ENCODE measurements at regions not wholly inside any gene's neighbourhood (a gene's known extent, or its start where the extent isn't known, plus 50 kb on each side); places are given as distances from the start of the nearest gene placed in this dataset.

DNA sequence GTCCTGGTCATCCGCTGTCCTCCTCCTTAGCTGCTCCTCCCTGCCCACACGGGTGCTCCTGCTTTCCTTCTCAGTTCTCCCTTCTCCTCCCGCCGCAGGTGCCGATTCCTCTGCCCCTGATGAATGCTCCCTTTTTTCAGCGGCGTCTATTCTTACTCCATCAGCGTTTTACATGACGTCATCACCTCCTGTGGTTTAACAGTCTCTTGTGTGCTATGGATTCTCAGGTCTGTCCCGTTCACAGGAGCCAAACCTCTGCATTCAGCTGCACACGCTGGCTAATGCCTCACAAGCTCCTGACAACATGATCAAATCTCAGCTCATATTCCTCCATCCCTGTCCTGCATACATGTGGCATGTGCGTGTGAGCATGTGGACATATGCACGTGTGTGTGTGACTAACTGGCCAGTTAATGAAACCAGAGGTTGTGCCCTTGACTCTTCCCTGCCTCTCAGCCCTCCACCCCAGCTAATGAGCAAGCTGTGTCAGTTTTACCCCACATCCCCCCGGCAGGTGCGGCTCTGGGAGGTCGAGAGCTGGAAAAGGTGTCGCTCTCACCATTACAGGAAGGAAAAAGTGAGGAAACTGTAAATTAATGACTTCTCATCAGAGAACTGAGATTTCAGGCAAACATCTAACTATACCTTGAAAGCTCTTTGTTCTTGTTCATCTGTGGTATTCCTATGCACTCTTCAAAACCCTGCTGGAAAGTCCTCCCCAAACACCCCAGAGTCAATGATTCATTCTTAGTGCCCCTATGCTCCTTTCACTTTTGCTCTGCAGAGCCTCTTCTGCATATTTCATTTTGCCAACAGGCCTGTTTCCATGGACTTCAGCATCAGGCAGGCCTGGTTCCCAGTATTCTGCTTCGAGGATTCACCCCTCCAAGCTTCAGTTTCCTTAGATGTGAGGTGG, 163.1 kb downstream of the TTLL2 start:
- ChIA-PET CTCF (no interaction called here), POLR2A (no interaction called here)
- H3K4me3 Mint-ChIP-seq: no peak overlapping the region
- H3K27ac Mint-ChIP-seq: no peak overlapping the region
- DNase-seq: no peak
- H3K27me3 Mint-ChIP-seq: peaks cover 2% of the 10 kb centered on the region
- H3K9me3 Mint-ChIP-seq: no peaks in the 10 kb centered on the region
- no peaks in the 10 kb centered on the region for H3K36me3 Mint-ChIP-seq (ENCODE audit: low read depth)
- H3K4me1 Mint-ChIP-seq: no peaks in the 10 kb centered on the region

DNA sequence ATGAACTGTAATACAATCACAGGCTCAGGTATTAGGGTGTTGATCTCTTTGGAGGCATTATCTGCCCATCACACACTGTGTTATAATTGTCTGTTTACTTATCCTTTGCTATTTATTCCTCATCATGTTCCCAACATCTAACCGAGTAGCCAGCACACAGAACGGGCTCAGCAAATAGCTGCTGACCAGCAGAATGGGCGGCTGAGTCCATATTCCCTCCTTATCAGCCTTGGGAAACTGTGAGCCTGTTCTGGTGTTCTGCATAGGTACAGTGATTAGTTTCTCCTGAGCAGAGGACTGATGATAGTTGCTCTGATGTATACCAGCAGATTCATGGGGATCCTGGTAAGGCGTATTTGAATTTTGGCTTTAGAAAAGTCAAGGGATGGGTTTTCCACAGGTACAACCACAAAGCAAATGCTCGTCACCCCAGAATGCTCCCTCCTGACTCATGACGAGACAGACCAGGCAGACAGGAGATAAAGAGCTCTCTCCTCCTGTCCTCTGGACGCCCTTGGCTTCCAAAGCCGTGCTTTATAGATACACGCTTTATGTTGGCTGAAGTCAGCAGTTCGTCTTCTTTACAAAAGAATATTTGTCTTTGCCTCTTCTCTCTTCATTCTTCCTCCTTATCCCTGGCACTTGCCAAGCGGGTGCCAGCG, 166.7 kb downstream of the TTLL2 start:
- DNase-seq: no peak
- Mint-ChIP-seq H3K27ac (no peak overlapping the region), H3K4me1 (no peaks in the 10 kb centered on the region), H3K9me3 (peaks cover 5% of the 10 kb centered on the region), H3K27me3 (peaks cover 2% of the 10 kb centered on the region), H3K36me3 (ENCODE audit: low read depth) (no peaks in the 10 kb centered on the region), H3K4me3 (no peak overlapping the region)
- POLR2A ChIA-PET: no interaction called here
- CTCF ChIA-PET: no interaction called here

DNA sequence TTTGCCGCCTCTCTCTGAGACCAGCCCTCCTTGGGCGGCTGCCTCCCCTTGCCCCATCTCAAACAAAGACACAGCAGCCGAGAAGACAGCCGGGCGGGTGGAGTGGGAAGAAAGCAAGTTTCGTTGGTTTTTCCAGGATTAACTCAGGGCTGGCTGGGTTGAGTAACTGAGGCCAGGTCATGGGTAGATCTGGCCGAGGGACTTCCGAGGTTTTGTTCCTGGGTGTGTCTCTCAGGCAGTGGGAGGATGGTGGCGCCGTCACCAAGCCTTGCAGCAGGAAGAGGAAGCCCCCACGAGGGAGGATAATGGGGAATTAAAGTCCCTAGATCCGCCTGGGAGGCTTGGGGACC, 167.2 kb downstream of the TTLL2 start:
- ChIA-PET CTCF (no interaction called here), POLR2A (no interaction called here)
- Mint-ChIP-seq H3K9me3 (peaks cover 5% of the 10 kb centered on the region), H3K4me1 (no peaks in the 10 kb centered on the region), H3K27ac (no peak overlapping the region), H3K27me3 (peaks cover 2% of the 10 kb centered on the region), H3K4me3 (no peak overlapping the region), H3K36me3 (ENCODE audit: low read depth) (no peaks in the 10 kb centered on the region)
- no peak for DNase-seq

DNA sequence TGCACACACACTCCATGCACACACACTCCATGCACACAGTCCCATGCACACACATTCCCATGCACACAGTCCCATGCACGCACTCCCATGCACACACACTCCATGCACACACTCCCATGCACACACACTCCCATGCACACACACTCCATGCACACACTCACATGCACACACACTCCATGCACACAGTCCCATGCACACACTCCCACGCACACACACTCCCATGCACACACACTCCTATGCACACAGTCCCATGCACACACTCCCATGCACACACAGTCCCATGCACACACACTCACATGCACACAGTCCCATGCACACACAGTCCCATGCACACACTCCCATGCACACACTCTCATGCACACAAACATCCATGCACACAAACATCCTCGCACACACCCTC, 168.4 kb downstream of the TTLL2 start:
- Mint-ChIP-seq H3K4me3 (no peak overlapping the region), H3K36me3 (ENCODE audit: low read depth) (no peaks in the 10 kb centered on the region), H3K9me3 (peaks cover 5% of the 10 kb centered on the region), H3K4me1 (no peaks in the 10 kb centered on the region), H3K27ac (no peak overlapping the region), H3K27me3 (peaks cover 2% of the 10 kb centered on the region)
- DNase-seq: no peak
- ChIA-PET CTCF (no interaction called here), POLR2A (no interaction called here)

DNA sequence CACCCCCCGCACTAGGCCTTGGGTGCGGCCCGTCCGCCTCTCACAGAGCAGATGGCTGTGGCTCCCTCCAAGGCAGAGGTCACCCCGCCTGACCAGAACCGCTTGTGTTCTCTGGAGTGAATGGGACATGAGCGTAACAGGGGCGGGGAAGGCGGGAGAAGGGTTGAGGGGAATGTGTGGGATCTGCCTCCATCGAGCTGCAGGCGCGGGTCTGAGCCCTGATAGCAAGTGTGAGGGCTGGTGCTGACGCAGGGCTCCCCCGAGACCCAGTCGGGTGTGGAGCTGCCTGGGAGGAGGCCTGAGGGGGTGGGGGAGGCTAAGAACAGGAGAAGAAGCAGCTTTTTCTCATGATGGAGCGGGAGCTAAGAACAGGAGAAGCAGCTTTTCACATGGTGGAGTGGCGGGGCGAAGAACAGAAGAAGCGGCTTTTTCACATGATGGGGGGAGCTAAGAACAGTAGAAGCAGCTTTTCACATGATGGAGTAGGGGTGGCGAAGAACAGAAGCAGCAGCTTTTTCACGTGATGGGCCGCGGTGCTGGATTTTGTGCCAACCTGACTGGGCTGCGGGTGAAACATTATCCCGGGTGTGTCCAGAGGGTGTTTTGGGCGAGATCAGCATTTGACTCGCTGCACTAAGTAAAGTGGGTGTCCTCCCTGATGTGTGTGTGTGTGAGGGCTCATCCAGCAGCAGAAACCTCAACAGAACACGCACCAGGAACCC, 169.3 kb downstream of the TTLL2 start:
- peaks cover 2% of the 10 kb centered on the region for H3K27me3 Mint-ChIP-seq
- no peaks in the 10 kb centered on the region for H3K4me1 Mint-ChIP-seq
- POLR2A ChIA-PET: no interaction called here
- no peak overlapping the region for H3K27ac Mint-ChIP-seq
- no peak for DNase-seq
- no peak overlapping the region for H3K4me3 Mint-ChIP-seq
- no peaks in the 10 kb centered on the region for H3K36me3 Mint-ChIP-seq (ENCODE audit: low read depth)
- H3K9me3 Mint-ChIP-seq: peaks cover 5% of the 10 kb centered on the region
- CTCF ChIA-PET: interaction anchor here (0.7 kb wide), 1 partner anchor 923 kb away, joined by 3 read pairs; no protein-coding TSS in a partner anchor

DNA sequence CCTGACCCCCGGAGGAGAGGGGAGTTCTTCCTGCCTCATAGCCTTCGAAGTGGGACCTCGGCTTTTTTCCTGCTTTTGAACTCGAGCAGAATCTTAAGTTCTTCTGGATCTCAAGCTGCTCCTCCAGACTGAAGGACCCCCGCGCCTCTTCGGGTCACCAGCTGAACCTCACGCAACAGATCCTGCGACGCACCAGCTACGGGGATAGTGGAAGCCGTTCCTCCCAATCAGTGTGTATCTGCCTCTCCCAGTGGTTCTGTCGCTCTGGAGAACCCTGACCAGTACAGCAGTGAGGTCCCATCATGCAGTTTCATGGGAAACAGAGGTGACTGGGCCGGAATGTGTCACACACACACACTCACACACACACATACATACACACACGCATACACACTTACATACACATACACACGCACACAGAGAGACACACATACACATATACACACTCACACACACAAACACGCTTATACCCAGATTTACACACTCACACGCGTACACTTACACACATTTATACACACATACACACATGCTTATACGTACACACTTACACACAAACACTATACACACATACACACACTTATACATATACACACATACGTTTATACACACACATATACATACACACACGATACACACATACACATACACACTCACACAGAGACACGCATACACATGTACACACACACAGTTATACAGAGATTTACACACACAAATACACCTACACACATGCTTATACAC, 170.0 kb downstream of the TTLL2 start:
- no peak for DNase-seq
- no peak overlapping the region for H3K27ac Mint-ChIP-seq
- ChIA-PET CTCF (interaction anchor here (0.7 kb wide), 1 partner anchor 923 kb away, joined by 3 read pairs; no protein-coding TSS in a partner anchor), POLR2A (no interaction called here)
- no peaks in the 10 kb centered on the region for H3K36me3 Mint-ChIP-seq (ENCODE audit: low read depth)
- no peaks in the 10 kb centered on the region for H3K4me1 Mint-ChIP-seq
- H3K4me3 Mint-ChIP-seq: no peak overlapping the region
- peaks cover 2% of the 10 kb centered on the region for H3K27me3 Mint-ChIP-seq
- peaks cover 5% of the 10 kb centered on the region for H3K9me3 Mint-ChIP-seq

DNA sequence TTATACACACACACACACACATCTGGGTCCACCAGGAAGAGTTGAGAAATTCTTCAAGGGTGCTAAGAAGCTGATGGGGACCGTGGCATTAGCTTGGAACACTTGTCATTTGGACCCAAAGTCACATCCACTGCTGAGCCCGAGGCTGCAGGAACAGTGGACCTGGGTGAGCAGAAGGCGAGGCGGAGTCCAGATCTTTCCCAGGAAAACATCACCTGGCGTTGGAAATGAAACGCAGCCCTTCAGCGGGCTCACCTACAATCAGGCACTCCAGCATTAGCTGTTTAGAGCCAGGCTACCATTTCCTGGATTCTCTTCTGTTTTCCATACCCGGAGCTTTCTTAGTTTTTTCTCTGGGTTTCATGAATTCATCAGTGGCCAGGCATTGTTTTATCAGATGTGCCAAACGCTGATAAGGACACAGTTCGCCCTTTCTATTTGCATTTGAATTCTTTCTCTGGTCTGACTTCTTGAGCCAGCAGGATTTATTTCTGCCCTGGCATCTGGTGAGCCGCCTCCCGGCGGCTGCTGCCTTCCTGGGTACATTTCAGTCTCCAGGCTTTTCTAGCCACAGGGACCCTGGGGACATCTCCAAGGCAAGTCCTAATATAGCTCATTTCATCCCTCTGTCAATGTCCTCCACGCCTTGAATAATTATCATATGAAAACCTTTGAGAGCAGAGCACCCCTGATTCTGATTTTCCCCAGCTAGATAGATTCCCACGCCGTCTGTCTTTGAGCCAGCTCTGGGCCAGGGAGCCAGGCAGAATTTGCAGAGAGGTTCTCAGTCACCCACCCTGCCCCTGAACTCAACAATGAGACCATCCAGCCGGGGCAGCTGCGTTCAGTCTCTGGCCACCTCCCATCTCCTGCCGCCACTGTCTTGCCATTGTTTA, 170.9 kb downstream of the TTLL2 start:
- POLR2A ChIA-PET: no interaction called here
- Mint-ChIP-seq H3K36me3 (ENCODE audit: low read depth) (no peaks in the 10 kb centered on the region), H3K4me1 (no peaks in the 10 kb centered on the region), H3K4me3 (no peak overlapping the region), H3K27ac (no peak overlapping the region), H3K9me3 (peaks cover 5% of the 10 kb centered on the region), H3K27me3 (peaks cover 2% of the 10 kb centered on the region)
- DNase-seq: no peak
- CTCF ChIA-PET: interaction anchor here (0.5 kb wide), 1 partner anchor 73 kb away, joined by 3 read pairs; no protein-coding TSS in a partner anchor

DNA sequence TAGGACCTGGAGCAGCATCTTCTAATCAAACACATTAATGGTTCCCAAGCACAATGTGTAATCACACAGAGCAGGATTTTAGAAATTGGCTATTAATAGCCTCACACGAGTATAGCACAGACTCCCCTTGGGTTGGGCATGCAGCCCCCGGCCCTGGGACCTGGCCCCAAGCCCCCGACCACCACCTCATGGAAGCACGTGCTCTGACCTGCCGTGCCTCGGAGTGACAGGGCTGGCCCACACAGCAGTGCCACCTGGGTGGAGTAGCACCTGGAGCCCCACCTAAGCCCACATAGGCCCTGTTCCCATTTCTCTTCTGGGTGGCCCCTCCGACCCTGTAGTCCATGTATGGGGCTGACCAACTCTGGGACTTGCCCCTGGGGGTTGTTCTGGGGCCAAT, 171.8 kb downstream of the TTLL2 start:
- H3K4me1 Mint-ChIP-seq: no peaks in the 10 kb centered on the region
- POLR2A ChIA-PET: no interaction called here
- CTCF ChIA-PET: no interaction called here
- H3K27ac Mint-ChIP-seq: no peak overlapping the region
- no peaks in the 10 kb centered on the region for H3K27me3 Mint-ChIP-seq
- no peaks in the 10 kb centered on the region for H3K36me3 Mint-ChIP-seq (ENCODE audit: low read depth)
- no peak for DNase-seq
- peaks cover 5% of the 10 kb centered on the region for H3K9me3 Mint-ChIP-seq
- H3K4me3 Mint-ChIP-seq: no peak overlapping the region

DNA sequence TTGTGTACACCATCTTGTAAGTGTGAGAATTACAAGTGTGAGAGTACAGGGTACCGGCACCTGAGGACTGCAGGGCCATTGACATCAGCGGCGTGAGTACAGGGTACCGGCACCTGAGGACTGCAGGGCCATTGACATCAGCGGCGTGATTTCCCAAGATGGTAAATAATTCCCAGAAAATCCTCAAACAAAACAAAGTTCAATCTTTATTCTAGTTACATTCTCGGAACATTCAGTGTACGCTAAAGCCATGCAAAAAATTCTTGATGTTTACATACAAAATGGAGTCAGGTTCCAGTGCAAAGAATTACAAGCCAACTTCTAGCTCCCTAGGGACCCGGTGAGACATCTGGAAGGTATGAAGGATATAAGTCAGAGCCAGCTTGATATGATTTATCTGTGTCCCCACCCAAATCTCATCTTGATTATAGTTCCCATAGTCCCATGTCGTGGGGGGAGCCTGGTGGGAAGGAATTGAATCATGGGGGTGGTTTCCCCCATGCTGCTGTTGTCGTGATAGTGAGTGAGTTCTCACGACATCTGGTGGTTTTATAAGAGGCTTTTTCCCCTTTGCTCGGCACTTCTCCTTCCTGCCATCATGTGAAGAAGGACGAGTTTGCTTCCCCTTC, 172.7 kb downstream of the TTLL2 start:
- Mint-ChIP-seq H3K36me3 (ENCODE audit: low read depth) (no peaks in the 10 kb centered on the region), H3K27ac (no peak overlapping the region)
- POLR2A ChIA-PET: no interaction called here

DNA sequence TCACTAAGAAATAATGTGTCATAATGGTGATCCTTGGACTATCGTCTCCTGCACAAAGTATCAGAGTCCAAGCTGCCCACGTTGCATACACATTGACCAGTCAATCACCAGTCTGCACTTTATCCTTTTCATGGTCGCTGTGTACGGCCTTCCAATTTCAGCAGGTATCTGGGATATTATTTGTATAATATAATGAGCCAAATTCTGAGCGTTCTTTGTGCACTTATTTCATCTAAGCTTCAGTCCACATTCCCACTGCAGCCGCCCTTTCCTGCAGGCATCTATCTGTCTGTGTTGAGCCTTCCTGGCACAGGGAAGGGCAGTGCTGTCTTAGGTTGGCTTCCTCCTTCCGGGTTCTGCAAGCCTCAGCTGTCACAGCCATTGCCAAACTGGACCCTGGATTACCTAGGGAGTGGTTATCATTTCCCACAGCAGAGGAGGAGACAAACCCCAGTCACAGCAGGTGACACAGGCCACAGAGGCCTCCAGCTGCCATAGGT, 174.3 kb downstream of the TTLL2 start:
- H3K4me1 Mint-ChIP-seq: no peaks in the 10 kb centered on the region
- H3K4me3 Mint-ChIP-seq: no peak overlapping the region
- H3K9me3 Mint-ChIP-seq: peaks cover 5% of the 10 kb centered on the region
- H3K27me3 Mint-ChIP-seq: no peaks in the 10 kb centered on the region
- DNase-seq: no peak
- CTCF ChIA-PET: no interaction called here
- POLR2A ChIA-PET: no interaction called here
- H3K27ac Mint-ChIP-seq: no peak overlapping the region
- H3K36me3 Mint-ChIP-seq (ENCODE audit: low read depth): no peaks in the 10 kb centered on the region

More for the DNA sequence above, 172.7 kb downstream of the TTLL2 start:
- Mint-ChIP-seq H3K4me3 (no peak overlapping the region), H3K27me3 (no peaks in the 10 kb centered on the region), H3K4me1 (no peaks in the 10 kb centered on the region), H3K9me3 (peaks cover 5% of the 10 kb centered on the region)
- CTCF ChIA-PET: no interaction called here
- DNase-seq: no peak

DNA sequence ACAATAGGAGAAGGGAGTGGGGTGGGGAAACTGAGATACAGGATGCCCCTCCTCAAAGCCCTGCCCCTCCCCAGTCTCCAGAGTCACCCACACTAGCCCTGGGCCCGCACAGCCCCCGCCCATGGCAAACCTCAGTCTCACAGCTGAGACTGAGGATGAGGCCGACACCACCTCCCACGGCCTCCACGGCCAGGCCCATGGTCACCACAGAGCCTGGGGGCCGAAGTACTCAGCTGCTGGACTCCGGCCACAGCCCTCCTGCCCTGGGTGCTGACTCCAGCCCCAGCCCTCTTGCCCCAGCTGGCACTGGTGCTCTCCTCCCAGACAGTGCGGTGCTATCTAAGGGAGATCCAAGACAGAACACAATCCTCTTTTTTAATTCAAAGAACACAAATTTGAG, 176.1 kb downstream of the TTLL2 start:
- no peaks in the 10 kb centered on the region for H3K36me3 Mint-ChIP-seq (ENCODE audit: low read depth)
- H3K27me3 Mint-ChIP-seq: no peaks in the 10 kb centered on the region
- POLR2A ChIA-PET: no interaction called here
- no peak for DNase-seq
- no peaks in the 10 kb centered on the region for H3K9me3 Mint-ChIP-seq
- H3K27ac Mint-ChIP-seq: no peak overlapping the region
- CTCF ChIA-PET: no interaction called here
- H3K4me1 Mint-ChIP-seq: no peaks in the 10 kb centered on the region
- H3K4me3 Mint-ChIP-seq: no peak overlapping the region
